IMR-90 (cell line): ENCODE measurements at regions not wholly inside any gene's neighbourhood (a gene's known extent, or its start where the extent isn't known, plus 50 kb on each side); places are given as distances from the start of the nearest gene placed in this dataset.

ENCODE experiments used
- ATAC-seq: fragments of 200-7000 bp; cut with Tn5 transposase; 2 replicates; pipeline ENCODE4 v1.9.1; 2020; ENCODE audit warnings: low read depth, mild to moderate bottlenecking, moderate library complexity
- BruUV-seq: library from RNA; stranded (reverse); fragments of 400-500 nt; replicated peaks from 2 replicates; lab custom pipeline; 2021; lab: Mats Ljungman, UMichigan
- CTCF ChIA-PET: fragments of 300-600 bp; formaldehyde crosslinking; extraction: SDS; loops from one replicate; lab custom pipeline; 2021; ENCODE audit warnings: antibody characterized with exemption; lab: Yijun Ruan, JAX
- POLR2A ChIA-PET: fragments of 300-600 bp; sonication (Branson Sonifier 250); formaldehyde crosslinking; loops from one replicate; lab custom pipeline; 2022; ENCODE audit warnings: antibody characterized with exemption; ENCODE audit not compliant: unreplicated experiment; lab: Charles Lee
- DNase-seq: peaks from one replicate; pipeline ENCODE4 v3.0.0; 2013
- H2AFZ ChIP-seq: replicated peaks from 2 replicates; pipeline ENCODE3; 2013; ENCODE audit warnings: low read length, mild to moderate bottlenecking; ENCODE audit not compliant: poor library complexity
- H2AK5ac ChIP-seq: 2 replicates; pipeline ENCODE4 v1.6.1; 2013; ENCODE audit warnings: low read depth, low read length, inconsistent platforms
- H2AK9ac ChIP-seq: replicated peaks from 2 replicates; pipeline ENCODE3; 2013; ENCODE audit warnings: mild to moderate bottlenecking, low read depth, low read length, moderate library complexity; ENCODE audit not compliant: poor library complexity
- H2BK120ac ChIP-seq: 2 replicates; pipeline ENCODE4 v1.6.1; 2013; ENCODE audit warnings: low read depth, low read length, inconsistent platforms
- H2BK15ac ChIP-seq: 3 replicates; pipeline ENCODE4 v1.6.1; 2013; ENCODE audit warnings: low read depth, low read length, inconsistent platforms
- H2BK20ac ChIP-seq: 2 replicates; pipeline ENCODE4 v1.6.1; 2013; ENCODE audit warnings: low read depth, mild to moderate bottlenecking, inconsistent platforms, low read length, moderate library complexity
- H2BK5ac ChIP-seq: 2 replicates; pipeline ENCODE4 v1.6.1; 2013; ENCODE audit warnings: mild to moderate bottlenecking, low read depth, low read length, inconsistent platforms; ENCODE audit not compliant: poor library complexity, severe bottlenecking
- H3K14ac ChIP-seq: replicated peaks from 2 replicates; pipeline ENCODE4 v1.6.1; 2013; ENCODE audit warnings: low read depth, low read length, inconsistent platforms
- H3K18ac ChIP-seq: 2 replicates; pipeline ENCODE4 v1.6.1; 2013; ENCODE audit warnings: low read depth, low read length, control low read depth
- H3K23ac ChIP-seq: 2 replicates; pipeline ENCODE4 v1.6.1; 2013; ENCODE audit warnings: low read depth, low read length, inconsistent platforms
- H3K27ac ChIP-seq: 2 replicates; pipeline ENCODE4 v1.5.1; 2013; ENCODE audit warnings: mild to moderate bottlenecking, control low read depth, low read length; ENCODE audit not compliant: insufficient read depth
- H3K27me3 ChIP-seq: 2 replicates; pipeline ENCODE4 v1.6.1; 2013; ENCODE audit warnings: low read length; ENCODE audit not compliant: control insufficient read depth, insufficient read depth
- H3K36me3 ChIP-seq: 2 replicates; pipeline ENCODE4 v1.6.1; 2013; ENCODE audit warnings: low read length, mixed read lengths; ENCODE audit not compliant: control insufficient read depth, insufficient read depth
- H3K4ac ChIP-seq: 2 replicates; pipeline ENCODE4 v1.6.1; 2013; ENCODE audit warnings: low read depth, low read length, inconsistent platforms
- H3K4me1 ChIP-seq: 2 replicates; pipeline ENCODE4 v1.6.1; 2013; ENCODE audit warnings: low read length, mixed read lengths; ENCODE audit not compliant: control insufficient read depth, insufficient read depth
- H3K4me2 ChIP-seq: 2 replicates; pipeline ENCODE4 v1.6.1; 2013; ENCODE audit warnings: low read depth, mild to moderate bottlenecking, control low read depth, low read length, moderate library complexity
- H3K4me3 ChIP-seq: 2 replicates; pipeline ENCODE4 v1.5.1; 2013; ENCODE audit warnings: low read depth, mild to moderate bottlenecking, control low read depth, low read length, moderate library complexity; ENCODE audit not compliant: insufficient read depth
- H3K56ac ChIP-seq: 2 replicates; pipeline ENCODE4 v1.6.1; 2013; ENCODE audit warnings: low read length, inconsistent platforms; ENCODE audit not compliant: insufficient read depth; ENCODE audit errors: extremely low read depth
- H3K79me1 ChIP-seq, 2 experiments: 2 replicates each; pipeline ENCODE4 v1.6.1; 2013; ENCODE audit warnings: low read length in 2 of 2, inconsistent platforms in 1 of 2, low read depth in 1 of 2
- H3K9ac ChIP-seq: 2 replicates; pipeline ENCODE4 v1.6.1; 2013; ENCODE audit warnings: low read depth, low read length, control low read depth
- H3K9me1 ChIP-seq: 2 replicates; pipeline ENCODE4 v1.6.1; 2013; ENCODE audit warnings: low read length, inconsistent platforms; ENCODE audit not compliant: insufficient read depth
- H3K9me3 ChIP-seq: 2 replicates; pipeline ENCODE4 v1.6.1; 2013; ENCODE audit warnings: low read length; ENCODE audit not compliant: control insufficient read depth, insufficient read depth
- H4K20me1 ChIP-seq: 2 replicates; pipeline ENCODE4 v1.6.1; 2013; ENCODE audit warnings: low read length, inconsistent platforms; ENCODE audit not compliant: insufficient read depth
- H4K5ac ChIP-seq: 2 replicates; pipeline ENCODE4 v1.6.1; 2013; ENCODE audit warnings: mild to moderate bottlenecking, low read depth, low read length, control low read depth
- H4K8ac ChIP-seq, 2 experiments: 2 replicates each; pipeline ENCODE4 v1.6.1; 2013; ENCODE audit warnings: low read depth in 2 of 2, low read length in 2 of 2, control low read depth in 1 of 2, inconsistent platforms in 1 of 2
- H4K91ac ChIP-seq: 2 replicates; pipeline ENCODE4 v1.6.1; 2013; ENCODE audit warnings: low read depth, low read length, inconsistent platforms; ENCODE audit not compliant: insufficient read depth
- BHLHE40 ChIP-seq: fragments of 150-350 bp; IDR thresholded peaks from 2 replicates; pipeline ENCODE4 v1.6.1; 2016; ENCODE audit warnings: mild to moderate bottlenecking, low read depth, low read length
- CEBPB ChIP-seq: IDR thresholded peaks from 2 replicates; pipeline ENCODE4 v1.6.1; 2012; ENCODE audit warnings: low read depth, low read length, improper control_type of control experiment
- MAFK ChIP-seq: IDR thresholded peaks from 2 replicates; pipeline ENCODE4 v1.6.1; 2012; ENCODE audit warnings: low read depth, low read length, improper control_type of control experiment
- RFX5 ChIP-seq: IDR thresholded peaks from 2 replicates; pipeline ENCODE4 v1.8.0; 2012; ENCODE audit warnings: low read depth, mild to moderate bottlenecking, low read length, moderate library complexity
- WGBS, 2 experiments: methylation state at CpG; one replicate each; pipeline versions ENCODE4 v1.1.5 to v1.1.7; 2013; ENCODE audit warnings: missing lambda C conversion rate in 2 of 2; ENCODE audit not compliant: insufficient read length in 1 of 2; ENCODE audit errors: extremely low coverage in 2 of 2; 5-methylcytosine and 5-hydroxymethylcytosine counted together
- dilution Hi-C: fragments of 300-500 bp; cut with HindIII; formaldehyde crosslinking; loops from one replicate; pipeline ENCODE4 v1.14.3; 2018; ENCODE audit warnings: low sequenced_read_pairs; ENCODE audit not compliant: unreplicated experiment
- in situ Hi-C: fragments of 300-500 bp; cut with MboI; formaldehyde crosslinking; loops from 3 replicates; pipeline ENCODE4 v1.14.3; 2019; ENCODE audit warnings: low sequenced_read_pairs, inconsistent platforms, mixed read lengths
- intact Hi-C: fragments of 100-400 bp; cut with micrococcal nuclease; formaldehyde crosslinking; loops from 2 replicates; pipeline ENCODE4 v1.10.0; 2022

- Histone ChIP-seq H2BK120ac (peak overlapping the region; percentile 25; the same call in 1 of the 2 replicates), H3K27ac (no peak overlapping the region), H2AFZ (peak overlapping the region; percentile 35), H3K36me3 (no peaks in the 10 kb centered on the region), H3K18ac (no peak overlapping the region), H3K9ac (no peak overlapping the region), H3K4me2 (no peak overlapping the region), H4K91ac (no peak overlapping the region), H3K14ac (0 out of 2 replicates have a peak overlapping the region, but pooled peaks have one; percentile 2), H2BK15ac (no peak overlapping the region), H3K9me3 (no peaks in the 10 kb centered on the region), H4K20me1 (no peaks in the 10 kb centered on the region), H2BK5ac (no peak overlapping the region), H3K4me3 (no peak overlapping the region), H3K23ac (no peak overlapping the region), H3K79me1 (peaks cover 0 to 23% of the 10 kb centered on the region in 2 experiments; a peak in 2 of 4 replicates), H2AK5ac (no peak overlapping the region), H4K8ac (0 out of 4 replicates have a peak overlapping the region, but pooled peaks of 1 of the 2 experiments have one; percentile 40), H3K56ac (no peak overlapping the region), H3K4ac (no peak overlapping the region), H4K5ac (no peak overlapping the region), H3K9me1 (peaks cover 13% of the 10 kb centered on the region), H2BK20ac (peak overlapping the region; percentile 32; the same call in 1 of the 2 replicates), H2AK9ac (no peak overlapping the region), H3K27me3 (no peaks in the 10 kb centered on the region), H3K4me1 (peaks cover 4% of the 10 kb centered on the region)
- ChIA-PET CTCF (interaction anchor here (0.6 to 1.5 kb wide), 3 partner anchors 56 to 954 kb away, joined by 3 to 7 read pairs (median 3); no protein-coding TSS in a partner anchor), POLR2A (no interaction called here)
- in situ Hi-C loops = no loop called here
- TF ChIP-seq MAFK = peak; percentile 64
- 0 out of 2 replicates have a peak, but pooled peaks have one; percentile 17 for TF ChIP-seq BHLHE40
- TF ChIP-seq RFX5 = no peak
- TF ChIP-seq CEBPB = no peak
- WGBS, 2 experiments = no CpG with 5 or more reads among the region's 4 CpGs
- DNase-seq = peak; percentile 61
- ATAC-seq = no peak
- intact Hi-C loops = loop anchor here (10.0 kb wide), 1 partner anchor 252 kb away; no protein-coding TSS in a partner anchor
- dilution Hi-C loops = no loop called here
- BruUV-seq = no TSS peak
These were observed 634.6 kb upstream of the ARGLU1 start for GRCh38 chr13:107202371-107203023.
